NOMO-1 (cell line): ENCODE measurements at regions not wholly inside any gene's neighbourhood (a gene's known extent, or its start where the extent isn't known, plus 50 kb on each side); places are given as distances from the start of the nearest gene placed in this dataset.
"Not testable (repeated sequence)": the region's sequence is repeated elsewhere in the genome, so short reads cannot be mapped to it uniquely, and the experiment has no call there.

Experiments used
- DNase-seq, 2 experiments: peaks; one replicate each; lab custom pipeline; 2025; ENCODE audit not compliant: unreplicated experiment in 2 of 2; lab: John Stamatoyannopoulos, UW

DNA sequence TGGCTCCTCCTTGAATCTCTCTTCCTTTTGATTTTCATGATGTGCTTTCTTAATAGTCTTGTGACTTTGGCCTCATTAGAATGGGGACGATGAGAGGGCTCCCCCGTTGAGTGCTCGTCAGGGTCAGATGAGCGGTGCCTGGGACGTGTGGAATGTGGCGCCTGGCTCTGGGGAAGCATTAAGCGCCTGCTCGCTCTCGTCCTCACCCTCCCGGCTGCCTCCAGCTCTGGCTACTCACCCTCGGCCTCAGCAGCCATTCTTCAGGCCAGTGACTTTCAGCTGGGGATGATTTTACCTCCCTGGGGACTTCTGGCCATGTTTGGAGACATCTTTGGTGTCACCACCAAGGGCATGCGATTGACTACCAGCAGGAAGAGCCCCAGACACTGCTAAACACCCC, 69.7 kb downstream of the RPS6KA4 start:
- DNase-seq = no peak

DNA sequence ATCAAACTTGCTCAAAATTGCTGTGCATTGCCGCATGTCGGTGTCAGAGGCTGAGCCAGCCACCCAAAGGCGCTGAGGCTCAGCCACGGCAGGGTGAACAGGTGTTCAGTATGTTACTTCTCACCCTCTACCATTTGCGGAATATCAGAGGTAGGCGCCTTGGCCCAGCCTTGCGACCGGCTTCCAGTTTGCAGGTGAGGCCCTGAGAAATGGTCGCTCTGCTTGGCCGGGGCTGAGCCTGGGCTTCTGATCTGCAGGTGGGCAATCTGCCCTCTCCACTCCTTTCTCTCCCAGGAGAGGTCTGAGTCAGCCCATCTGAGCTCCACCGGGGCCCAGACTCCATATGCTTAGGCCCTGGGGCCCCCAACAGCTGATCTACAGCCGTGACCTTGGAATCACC, 71.0 kb downstream of the RPS6KA4 start:
- no peak for DNase-seq

DNA sequence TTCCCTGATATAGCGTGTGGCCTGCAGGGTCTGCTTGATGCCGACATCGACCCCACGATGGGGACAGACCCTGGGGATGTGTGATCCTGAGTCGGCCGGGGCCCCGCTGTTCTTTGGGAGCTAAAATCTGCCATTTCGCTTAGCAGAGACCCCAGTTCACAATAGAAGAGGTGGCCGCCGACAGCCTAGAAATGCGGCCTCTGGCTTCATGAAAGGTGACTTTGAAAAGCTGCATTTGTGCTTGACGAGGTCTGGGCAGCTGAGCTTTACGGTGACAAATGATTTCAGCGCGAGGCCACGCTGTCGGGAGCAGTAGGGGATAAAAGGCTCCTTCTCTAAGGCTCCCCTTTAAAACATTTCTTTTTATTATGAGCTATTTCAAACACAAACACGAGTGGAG, 71.7 kb downstream of the RPS6KA4 start:
- DNase-seq = no peak

DNA sequence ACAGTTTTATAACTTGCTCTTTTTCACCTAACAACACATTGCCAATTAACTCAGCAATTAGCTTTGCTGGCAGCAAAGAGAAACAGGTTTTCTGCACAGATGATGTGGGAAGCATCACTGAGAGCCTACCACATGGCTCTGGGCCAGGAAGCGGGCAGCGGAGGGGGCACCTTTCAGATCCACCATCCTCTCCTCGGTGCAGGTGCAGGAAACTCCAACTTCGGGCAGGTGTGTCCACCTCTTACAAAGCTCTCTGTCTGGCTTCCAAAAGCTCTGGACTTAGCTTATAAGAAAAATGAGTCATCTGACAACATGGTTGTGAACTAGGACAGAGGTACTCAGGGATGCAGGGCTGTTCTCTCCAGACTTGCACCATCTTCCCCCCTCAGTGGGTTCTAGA, 77.0 kb downstream of the RPS6KA4 start:
- no peak for DNase-seq

DNA sequence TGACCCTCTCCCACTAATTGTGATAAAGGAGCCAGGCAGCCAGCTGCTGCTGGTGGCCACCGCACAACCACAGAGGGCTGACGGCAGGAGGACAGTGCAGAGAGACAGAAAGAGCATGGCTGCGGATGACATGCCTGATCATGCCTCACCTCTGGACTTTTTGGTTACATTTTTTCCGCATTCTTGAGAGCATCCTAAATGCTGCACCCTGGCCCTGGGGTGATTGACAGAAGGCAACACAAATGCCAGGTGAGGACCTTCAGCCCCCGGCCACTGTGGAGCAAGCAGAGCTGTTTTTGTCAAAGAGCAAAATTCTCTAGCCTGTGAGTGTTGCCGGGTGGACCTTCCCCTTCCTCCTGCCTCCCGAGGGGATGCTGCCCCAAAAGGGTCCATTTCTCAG, 78.5 kb downstream of the RPS6KA4 start:
- no peak for DNase-seq

DNA sequence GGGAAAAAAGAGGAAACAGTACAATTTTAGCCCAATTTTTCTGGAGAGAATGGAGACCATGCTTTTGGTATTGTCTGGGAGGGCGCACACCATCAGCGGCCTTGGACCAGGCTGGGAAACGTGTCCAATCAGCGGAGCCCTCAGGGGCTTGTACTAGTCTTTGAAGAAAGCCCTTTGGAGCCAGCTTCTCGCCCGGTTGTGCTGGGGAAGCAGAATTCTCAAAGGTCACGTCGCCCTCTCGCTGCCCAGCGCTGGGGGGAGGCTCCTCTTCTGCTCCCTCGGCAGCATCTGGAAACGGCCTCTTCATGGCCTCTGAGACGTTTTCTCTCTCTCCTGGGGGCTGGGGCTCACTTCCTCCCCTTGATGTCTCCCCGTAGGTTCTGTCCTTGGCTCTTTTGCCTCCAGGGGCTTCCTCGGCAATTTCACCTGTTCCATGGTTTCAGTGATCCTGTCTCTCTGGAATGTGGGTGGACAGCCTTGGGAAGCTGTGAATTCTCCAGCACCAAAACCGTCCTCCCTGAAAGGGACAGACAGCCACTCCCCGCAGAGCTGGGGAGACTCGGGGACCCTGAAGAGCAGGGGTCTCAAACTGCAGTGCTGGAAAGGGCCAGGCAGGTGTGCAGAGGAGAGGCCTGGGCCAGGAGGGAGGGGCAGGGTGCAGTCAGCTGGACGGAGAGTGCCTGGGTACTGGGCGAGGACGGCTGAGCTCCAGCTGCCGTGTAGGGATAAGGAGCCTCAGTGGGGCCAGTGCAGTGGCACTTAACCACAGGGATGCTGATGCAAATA, 80.2 kb downstream of the RPS6KA4 start:
- DNase-seq = no peak

DNA sequence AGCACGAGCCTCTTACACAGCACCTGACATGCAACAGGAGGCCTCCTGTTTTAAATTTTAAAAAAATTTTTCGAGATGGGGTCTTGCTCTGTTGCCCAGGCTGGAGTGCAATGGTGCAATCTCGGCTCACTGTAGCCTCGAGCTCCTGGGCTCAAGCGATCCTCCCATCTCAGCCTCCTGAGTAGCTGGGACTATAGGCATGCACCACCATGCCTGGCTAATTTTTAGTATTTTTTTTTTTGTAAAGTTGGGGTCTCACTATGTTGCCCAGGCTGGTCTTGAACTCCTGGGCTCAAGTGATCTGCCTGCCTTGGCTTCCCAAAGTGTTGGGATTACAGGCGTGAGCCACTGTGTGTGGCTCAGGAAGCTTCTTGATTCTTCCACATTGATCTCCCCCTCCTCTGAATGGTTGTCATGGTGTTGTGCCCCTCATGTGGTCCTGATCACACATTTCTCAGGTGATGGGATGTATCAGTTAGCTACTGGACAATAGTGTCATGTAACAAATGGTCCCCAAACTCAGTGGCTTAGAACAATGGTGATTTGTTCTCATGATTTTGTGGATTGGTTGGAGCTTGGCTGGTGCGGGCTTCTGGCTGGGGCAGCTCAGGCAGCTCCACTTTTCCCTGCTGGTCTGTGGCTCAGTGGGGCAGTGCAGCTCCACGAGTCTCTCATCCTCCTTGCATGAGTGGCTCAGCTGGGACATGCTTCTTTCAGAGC, 81.0 kb downstream of the RPS6KA4 start:
- DNase-seq = not testable (repeated sequence)

DNA sequence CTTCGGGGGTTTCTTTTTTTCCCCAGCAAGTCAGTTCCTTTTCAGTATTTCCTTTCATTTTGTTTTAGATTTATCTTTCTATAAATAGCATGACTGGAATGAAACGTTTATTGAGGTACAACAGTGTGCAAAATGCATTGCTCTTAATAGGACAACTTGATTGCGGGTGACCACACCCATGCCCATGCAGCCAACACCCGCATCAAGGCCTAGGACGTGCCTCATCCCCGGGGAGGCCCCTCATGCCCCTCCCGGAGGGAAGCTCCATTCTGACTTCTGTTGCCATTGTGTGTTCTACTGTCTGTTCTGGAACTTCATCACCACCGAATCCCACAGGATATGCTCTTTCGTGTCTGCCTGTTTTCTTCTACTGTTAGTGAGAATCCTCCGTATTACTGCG, 82.2 kb downstream of the RPS6KA4 start:
- no peak for DNase-seq

DNA sequence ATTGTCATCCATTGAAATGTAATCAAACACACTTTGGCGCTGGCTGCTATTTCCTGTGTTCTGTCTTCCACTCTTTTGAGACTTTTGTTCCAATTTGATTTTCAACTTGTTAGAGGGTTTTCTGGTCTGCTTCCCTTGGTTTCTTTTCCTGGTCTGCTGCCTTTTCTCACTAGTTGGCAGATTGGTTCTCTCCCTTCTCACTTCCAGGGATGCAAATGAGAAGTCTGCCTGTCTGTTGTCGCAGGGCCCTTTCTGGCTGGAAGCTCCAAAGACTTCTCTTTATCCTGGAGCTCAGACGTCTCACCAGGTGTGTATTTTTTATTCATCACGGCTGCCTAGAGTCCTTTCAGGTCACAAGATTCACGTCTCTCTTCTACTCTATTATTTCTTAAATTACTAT, 84.0 kb downstream of the RPS6KA4 start:
- DNase-seq = no peak

DNA sequence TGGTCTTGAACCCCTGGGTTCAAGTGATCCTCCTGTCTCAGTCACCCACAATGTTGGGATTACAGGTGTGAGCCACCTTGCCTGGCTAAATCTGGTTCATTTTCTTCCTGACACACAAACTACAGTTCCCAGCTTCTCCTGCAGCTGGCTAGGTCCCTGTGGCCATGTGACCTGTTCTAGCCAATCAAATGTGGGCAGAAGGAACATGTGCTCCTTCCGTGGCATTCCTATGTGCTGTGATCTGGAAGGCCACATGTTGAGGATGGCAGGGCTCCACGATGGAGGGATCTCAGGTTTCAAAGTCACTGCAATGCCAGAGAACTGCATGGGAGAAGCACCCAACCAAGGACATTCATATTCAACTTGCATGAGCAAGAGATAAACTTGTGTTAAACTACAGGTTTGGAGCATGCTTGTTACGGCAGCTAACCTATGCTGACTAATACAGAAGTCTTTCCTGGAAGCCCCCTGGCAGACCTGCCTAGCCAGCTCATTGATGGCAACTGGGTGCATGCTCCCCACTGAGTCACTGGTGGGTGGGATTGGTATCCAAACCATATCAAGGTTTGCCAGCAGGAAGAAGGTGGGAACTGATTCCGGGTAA, 86.0 kb downstream of the RPS6KA4 start:
- no peak for DNase-seq

DNA sequence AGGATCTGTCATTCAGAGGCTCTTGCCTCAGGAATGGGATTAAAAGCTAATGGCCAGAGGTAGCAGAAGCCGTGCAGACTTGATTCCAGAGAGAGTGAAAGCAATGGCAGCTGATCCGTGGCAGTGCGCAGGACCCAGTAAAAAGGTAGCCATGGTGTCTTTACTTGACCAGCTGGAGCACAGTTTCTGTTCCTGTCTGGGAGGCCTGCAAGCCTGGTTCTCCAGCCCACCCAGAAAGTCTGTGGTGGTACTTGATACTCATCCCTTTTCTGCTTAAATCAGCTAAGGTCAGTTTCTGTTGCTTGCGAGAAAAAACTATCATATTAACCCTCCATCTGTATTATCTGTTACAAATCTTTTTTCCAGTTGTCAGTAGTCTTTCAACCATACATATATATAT, 86.7 kb downstream of the RPS6KA4 start:
- no peak for DNase-seq

DNA sequence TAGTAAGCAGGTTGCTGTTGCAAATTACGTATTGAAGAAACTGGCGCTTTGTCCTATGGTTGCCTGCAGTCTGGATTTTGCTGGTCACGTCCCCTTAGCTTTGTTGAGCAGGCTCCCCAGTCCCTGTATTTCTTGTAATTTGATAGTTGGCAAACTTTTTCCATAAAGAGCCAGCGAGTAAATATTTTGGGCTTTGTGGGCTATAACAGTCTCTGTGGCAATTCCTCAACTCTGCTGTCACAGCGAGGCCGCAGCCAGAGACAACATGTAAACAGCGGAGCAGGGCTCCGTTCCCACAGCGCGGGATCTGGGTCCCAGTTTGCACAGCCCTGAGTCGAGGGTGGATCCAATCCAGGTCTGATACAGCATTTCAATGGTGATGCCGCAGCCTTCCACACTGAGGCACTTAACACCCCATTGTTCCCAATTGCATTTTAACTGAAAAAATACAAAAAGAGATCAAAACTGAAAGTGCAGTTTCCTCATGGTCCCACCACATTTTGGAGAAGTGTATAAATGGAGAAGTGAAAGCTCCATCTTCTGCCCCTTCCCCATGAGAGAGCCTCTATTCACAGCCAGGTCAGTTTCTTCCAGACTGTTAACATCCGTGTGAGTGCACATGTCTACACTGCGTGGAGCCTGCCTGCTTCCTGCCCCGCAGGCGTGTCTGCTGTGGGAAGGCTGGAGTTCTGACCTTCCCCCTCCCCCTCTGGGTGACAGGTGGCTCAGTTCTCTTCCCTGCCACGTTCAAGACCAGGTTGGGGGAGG, 89.1 kb downstream of the RPS6KA4 start:
- DNase-seq = peak; percentile 86 to 97

DNA sequence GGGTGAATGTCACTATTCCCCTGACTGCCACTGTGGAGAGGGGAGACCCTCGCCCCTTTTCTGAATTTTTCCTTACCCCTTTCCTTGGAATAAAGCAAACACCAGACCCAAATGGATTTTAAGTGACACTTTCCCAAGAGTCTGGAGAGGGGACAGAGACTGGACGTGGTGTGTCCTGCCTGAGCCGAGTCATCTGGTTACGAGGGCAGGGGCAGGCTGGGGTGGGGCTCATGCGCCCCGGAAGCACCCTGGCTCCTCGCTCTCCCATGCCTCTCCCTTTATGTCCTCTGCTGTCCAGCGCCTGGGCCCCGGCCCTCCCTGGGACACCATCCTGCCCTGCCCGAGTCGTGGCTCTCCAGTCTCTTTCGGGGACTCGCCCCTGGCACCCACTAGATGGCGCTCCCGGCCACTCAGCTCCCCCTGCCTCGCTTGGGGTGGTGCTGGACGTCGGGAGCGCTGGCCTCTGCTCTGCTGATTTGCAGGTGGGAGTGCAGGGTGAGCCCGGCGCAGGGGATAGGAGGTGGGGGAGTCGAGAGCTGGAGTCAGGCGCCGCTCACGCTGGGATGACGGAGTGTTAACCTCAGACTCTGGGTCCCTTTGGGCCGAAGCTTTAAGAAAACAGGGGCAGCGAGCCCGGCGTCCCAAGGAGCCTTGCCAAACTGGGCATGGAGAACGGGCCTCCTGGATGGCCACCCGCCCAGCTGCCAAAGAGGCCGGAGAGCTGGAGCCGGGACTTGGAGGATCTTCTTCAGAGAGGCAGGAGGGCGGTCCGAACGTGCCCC, 89.8 kb downstream of the RPS6KA4 start:
- peak; percentile 79 to 90 for DNase-seq

DNA sequence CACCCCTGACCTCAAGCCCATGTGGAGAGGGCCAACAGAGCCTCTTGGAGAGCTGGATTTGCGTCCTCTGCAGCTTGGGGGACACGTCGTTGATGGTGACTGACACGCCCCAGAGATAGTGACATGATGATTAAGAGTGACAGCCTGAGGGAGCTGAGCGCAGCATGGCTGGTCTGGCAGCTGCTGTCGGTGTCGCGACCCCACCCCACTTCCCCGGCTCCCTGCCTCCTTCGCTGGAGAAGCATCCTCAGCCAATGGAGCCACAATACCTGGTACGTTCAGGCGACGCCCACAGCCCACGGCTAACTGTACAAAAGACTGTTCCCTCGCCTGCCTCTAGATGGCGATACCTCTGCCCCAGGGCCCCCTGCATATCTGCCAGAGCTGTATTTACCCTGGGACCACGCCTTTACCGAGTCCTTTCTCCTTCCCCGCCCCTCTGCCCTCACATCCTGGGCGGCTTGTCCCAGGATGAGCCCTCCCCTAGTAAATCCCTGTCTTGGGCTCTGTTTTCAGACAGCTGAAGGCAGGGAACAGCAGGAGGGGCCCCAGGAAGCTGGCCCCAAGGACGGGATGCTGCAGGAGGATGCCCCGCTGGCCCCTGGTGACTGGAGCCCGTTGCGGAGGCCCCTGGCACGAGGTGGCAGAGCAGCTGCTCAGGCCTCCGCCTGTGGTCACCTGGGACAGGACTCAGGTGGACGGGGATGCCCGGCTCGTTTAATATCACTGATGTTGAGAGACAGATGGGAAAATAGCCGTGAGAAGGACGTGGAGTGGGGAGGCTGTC, 90.6 kb downstream of the RPS6KA4 start:
- peak; percentile 78 to 86 for DNase-seq

DNA sequence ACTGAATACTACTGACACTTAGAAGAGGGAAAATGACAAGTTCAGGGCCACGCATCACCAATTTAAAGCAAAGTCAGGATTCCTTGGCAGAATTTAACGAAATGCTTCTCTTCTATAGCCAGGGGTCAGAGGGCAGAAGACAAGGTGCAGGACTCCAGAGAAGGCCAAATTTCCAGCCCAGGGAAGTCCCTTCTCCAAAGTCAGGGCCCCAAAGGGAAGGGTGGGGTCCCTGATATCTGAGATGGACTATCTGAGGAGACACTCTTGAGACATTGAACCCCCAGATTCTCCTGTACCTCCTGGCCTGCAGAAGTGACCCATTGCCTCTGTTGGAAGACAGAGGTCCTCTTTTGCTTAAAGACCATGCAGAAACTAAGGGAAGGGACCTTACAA, 91.2 kb downstream of the RPS6KA4 start:
- no peak for DNase-seq

DNA sequence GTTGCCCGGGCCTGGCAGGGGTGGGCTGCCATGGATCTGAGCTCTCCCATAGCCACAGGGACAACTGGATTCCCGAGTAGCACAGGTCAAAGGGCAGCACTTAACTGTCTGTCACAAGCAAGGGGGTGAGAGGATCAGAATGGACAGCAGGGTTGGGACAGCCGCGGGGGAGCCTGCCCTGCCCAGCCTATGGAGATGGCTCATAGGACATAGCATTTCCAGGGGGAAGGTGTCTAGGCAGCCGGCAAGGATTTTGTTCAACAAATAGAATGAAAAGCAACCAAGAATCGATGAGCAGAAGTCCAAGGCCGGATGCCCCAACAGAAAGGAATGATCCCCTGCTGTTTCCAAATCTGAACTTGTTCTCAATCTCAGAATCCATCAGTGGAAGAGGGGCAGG, 92.9 kb downstream of the RPS6KA4 start:
- no peak for DNase-seq

DNA sequence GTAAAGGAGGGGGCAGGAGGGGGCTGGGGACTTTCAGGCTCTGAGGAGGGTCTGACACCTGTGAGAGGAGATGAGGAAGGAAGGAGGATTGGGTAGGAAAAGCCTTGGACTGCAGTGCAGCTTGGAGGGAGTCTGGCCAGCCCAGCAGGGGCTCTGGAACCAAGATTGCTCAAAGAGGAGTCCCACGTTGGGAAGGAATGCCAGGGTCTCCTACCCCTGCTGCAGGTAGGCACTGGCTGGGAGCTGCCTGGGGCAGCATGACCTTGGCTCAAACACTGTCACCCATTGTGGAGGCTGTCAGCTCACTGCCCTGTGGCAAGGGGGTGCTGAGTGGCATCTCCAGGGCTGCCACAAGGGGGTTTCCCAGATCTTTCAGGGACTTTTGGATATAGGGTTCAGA, 94.5 kb downstream of the RPS6KA4 start:
- DNase-seq = no peak

DNA sequence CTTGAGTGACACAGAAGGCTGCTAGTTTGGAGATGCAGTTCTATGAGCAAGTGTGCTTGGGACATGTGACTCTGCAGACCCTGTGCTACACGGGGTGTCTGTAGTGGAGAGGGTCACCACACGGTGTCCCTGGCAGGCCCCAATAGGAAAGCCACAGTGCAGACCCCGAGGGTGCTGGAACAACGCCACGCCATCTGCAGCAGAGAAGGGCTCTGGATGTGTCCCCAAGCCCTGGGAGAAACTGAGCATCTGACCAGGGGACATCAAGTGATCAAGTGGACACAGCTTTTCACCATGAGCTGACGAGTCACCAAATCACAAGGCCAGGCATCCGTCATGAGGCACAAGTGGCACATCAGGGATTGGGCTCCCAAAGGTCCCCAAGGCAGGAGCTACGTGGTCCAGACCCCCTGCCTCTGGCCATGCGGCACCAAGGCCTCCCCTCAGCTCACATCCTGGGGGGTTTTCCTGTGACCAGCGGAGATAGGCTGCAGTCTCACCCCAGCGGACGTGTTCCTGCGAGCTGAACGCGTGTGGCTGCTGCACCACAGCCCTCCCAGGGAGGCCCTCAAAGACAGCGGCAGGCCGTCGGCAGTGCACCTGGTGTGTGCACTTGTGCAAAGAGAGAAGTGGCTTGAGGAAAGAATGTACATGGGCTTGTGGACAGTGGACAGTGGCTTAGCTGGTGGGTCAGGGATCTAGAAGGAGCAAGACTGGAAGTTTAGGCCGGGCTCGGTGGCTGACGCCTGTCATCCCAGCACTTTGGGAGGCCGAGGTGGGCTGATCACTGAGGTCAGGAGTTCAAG, 96.7 kb downstream of the RPS6KA4 start:
- no peak for DNase-seq
